NCI-H2107 (cell line): ENCODE measurements at regions not wholly inside any gene's neighbourhood (a gene's known extent, or its start where the extent isn't known, plus 50 kb on each side); places are given as distances from the start of the nearest gene placed in this dataset.

ENCODE experiments used
- DNase-seq: peaks from one replicate; lab custom pipeline; 2025; lab: John Stamatoyannopoulos, UW

DNA sequence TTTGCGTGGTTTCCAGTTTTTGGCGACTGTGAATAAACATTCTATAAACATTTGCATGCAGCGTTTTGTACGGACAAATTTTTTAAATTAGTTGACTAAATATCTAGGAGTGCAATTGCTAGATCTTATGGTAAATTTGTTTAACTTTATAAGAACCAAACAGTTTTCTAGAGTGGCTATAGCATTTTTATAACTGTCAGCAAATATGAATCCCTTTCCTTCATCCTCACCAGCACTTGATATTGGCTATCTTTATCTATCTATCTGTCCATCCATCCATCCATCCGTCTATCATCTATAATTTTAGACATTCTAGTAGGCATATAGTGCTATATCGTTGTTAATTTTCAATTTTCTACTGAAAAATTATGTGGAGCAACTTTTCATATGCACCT is 158.4 kb upstream of the CHRNA7 start:
- DNase-seq: no peak

DNA sequence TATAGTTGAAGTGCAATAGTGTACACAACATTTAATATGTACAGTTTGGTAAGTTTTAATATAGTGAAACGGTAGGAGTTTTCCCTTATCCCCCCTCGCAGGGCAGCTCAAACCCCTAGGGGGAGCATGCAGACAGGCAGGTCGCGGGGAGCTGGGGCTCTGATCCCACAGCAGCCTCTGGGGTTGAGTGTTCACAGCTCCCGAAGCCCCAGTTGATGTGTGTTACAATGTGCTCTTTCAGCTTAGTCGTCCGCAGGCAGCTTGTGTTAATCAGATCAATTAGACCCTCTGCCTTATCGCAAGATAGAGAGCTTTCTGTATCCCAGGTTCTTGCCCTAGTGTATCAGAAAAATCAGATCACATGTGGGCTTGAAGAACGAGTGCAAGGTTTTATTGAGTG is 143.1 kb upstream of the CHRNA7 start:
- DNase-seq: no peak

- no peak for DNase-seq
These were observed 137.8 kb upstream of the CHRNA7 start for GRCh38 chr15:31892513-31892912.

- no peak for DNase-seq
These were observed 136.5 kb upstream of the CHRNA7 start for GRCh38 chr15:31893780-31894179.

DNA sequence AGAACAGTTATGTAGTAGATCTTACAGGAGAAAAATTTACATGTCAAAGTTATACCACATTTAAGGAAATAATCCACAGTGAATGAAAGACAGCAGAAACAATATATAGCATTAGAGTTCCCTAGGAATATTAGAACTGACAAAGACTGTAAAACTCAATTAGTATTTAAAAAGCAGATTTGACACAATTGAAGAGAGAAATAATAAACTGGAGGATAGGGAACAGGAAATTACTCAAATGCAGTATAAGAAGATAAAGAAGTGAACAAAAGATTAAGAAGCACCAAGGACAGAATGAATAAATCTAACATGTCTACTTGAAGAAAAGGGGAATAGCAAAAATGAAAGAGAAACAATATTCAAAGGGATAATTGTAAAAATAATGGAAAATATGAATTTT is 132.6 kb upstream of the CHRNA7 start:
- DNase-seq: no peak

DNA sequence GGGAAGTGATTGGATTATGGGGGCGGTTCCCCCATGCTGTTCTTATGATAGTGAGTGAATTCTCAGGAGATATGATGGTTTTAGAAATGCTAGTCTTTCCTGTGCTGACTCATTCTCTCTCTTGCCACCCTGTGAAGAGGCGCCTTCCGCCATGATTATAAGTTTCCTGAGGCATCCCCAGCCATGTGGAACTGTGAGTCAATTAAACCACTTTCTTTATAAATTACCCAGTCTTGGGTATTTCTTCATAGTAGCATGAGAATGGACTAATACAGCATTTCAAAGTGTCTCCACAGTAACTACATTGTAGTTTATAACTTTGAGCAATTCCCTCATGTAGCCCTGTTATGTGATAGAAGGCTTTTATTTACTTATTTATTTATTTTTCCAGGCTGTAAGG is 128.8 kb upstream of the CHRNA7 start:
- DNase-seq: no peak

DNA sequence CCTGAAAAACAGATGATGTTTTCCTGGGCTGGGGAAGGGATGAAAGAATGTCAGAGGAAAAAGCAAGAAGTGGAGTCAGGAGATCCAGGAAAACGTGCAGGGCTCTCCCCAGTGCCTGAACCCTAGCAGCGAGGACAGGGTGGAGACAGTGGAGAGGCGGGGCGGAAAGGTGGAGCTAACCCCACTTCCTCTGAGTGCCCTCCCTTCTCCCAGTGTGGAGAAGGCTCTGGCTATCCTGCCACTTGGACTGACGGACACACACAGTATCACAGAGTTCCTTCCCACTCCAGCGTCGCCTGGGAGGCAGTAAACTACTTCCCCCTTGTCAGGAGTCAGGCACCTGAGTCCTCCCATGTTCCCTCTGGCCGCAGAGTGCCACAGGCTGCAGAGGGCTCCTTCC is 125.3 kb upstream of the CHRNA7 start:
- DNase-seq: no peak

DNA sequence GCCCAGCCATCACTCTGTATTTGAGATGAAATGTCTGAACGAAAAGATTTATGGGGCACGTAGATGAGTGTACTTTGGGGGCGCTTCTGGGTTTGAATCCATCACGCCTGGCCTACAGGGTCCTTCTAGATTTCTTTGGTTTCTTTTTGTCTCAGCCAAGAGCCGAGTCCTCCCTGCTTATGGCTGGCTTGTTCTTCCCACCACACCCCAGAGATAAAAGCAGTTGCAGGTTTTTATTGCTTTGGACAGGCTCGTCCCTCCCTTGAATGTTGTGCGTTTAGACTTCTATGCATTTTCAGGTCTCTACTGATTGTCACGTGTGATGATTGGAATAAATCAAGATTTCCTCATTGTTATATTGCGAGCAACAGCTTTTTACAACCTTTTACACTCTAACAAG is 104.8 kb upstream of the CHRNA7 start:
- DNase-seq: no peak

GRCh38 chr15:31930967-31931366 is 99.3 kb upstream of the CHRNA7 start:
- DNase-seq: no peak

DNA sequence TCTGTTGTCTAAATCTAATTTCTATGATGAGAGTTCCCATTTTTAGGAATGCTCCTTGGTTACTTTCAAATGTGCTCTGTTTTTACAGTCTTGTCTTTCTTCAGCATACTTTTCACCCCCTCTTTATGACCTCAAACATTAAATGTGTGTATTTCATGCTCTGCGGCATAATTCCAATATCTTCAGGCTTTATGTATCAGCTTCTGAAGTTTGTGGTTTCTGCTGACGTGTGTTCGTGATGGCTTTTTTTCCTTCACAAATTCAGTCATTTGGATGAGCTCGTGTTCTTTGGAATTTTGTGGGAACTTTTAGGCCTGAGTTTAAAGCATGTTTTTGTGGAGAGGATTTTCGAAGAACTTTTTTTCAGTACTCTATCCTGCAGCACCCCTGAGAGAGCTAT is 97.7 kb upstream of the CHRNA7 start:
- no peak for DNase-seq

DNA sequence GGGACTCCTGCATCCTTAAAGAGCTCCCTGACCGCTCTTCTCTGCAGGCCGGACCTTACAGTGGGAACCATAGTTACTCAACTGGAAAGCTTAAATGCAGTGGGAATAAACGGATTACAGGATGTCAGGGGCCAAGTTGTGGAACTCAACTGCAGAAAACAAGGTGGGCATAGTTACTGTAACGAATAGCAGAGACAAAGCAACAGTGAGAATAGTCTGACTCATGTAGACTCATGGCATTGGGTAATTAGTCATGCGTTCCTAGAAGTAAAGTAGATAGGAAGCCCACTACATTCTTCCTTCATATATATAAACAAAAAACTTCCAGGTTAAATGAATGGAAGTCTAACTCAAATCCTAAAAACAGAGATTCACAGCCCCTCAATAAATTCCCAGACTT is 95.5 kb upstream of the CHRNA7 start:
- DNase-seq: no peak

GRCh38 chr15:31953478-31953877 is 76.8 kb upstream of the CHRNA7 start:
- DNase-seq: no peak

DNA sequence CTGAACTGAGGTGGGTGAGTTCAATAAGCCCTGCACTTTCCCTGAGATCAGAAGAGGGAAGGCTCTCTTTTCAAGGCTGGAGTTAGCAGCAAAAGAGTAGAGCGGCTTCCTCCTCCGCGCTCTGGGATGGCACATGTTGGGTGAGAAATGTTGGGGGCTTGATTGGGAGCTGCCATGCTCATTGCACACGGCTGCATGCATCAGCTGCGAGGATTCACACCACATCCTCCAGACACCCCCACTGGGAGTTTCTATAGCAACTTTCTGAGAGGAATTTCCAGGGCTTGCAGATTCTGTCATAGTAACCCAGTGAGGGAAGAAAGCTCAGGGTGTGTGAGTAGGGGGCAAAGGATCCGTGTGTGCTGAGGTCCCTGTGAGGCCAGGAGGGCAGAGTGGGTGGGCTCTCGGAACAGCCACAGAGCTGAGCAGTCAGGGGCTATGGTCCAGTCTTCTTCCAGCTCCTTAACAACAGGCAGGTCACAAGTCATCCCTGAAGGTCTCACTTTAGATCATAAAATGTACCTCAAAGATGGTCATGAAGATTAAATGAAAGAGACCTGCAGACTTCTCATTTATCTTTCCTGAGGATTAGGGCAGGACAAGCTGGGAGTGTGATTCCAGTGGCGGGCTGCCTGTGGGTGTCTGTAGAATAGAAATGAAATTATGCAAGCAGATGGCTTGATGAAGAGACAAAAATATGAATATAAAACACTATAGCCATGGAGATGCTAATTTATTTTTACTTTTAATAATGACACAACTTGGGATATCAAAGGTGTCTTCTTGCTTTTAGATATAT is 75.7 kb upstream of the CHRNA7 start:
- DNase-seq: no peak

GRCh38 chr15:31955734-31956133 is 74.6 kb upstream of the CHRNA7 start:
- no peak for DNase-seq

DNA sequence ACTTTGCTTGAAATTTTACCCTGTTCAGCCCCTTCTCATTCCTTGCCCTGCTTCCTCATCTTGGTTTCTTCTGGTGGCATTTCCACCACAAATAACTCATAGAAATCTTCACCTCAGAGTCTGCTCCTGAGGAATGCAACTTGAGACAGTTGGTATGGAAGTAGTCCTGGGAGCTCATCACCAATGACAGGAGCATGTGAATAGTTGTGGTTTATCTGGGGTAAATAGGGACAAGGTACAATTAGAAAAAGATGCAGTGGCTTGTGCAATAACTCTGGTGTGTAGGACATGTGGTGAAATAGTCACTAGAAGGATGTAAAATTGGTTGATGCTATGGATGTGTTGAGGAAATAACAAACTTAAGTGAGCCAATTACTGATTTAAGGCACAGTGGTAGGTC is 72.7 kb upstream of the CHRNA7 start:
- no peak for DNase-seq

GRCh38 chr15:31964586-31965307 is 65.6 kb upstream of the CHRNA7 start:
- no peak for DNase-seq

GRCh38 chr15:31970007-31970406 is 60.3 kb upstream of the CHRNA7 start:
- no peak for DNase-seq

GRCh38 chr15:31973197-31973596 is 57.1 kb upstream of the CHRNA7 start:
- no peak for DNase-seq

DNA sequence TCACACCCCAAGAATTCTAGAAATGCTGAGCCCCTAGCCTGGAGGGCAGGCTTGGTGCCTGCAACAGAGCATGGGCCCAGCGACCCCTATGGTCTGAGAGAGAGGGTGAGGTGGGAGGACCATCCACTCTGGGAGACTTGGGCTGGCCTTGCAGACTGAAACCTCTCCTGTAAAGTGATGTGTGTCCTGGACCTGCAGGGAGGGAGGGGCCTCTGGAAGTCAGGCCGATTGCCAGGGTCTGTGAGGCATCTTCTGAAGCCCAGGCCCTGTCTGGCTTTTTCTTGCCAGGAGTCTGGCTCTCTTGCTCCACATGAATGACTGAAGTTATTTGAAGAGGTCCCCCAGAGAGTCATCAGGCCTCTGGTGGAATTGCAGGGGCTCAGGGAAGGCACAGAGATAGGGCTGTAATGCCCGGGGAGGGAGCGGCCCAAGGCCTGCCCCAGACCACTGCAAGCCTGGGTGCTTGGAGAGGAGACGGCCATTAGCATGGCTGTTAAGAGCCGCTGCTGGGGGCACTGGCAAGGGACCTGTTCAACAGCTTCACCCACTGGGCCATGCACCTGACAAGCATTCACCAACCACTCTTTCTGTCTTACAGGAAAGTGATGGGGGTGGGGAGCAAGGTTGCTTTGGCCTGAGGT is 56.0 kb upstream of the CHRNA7 start:
- DNase-seq: no peak

DNA sequence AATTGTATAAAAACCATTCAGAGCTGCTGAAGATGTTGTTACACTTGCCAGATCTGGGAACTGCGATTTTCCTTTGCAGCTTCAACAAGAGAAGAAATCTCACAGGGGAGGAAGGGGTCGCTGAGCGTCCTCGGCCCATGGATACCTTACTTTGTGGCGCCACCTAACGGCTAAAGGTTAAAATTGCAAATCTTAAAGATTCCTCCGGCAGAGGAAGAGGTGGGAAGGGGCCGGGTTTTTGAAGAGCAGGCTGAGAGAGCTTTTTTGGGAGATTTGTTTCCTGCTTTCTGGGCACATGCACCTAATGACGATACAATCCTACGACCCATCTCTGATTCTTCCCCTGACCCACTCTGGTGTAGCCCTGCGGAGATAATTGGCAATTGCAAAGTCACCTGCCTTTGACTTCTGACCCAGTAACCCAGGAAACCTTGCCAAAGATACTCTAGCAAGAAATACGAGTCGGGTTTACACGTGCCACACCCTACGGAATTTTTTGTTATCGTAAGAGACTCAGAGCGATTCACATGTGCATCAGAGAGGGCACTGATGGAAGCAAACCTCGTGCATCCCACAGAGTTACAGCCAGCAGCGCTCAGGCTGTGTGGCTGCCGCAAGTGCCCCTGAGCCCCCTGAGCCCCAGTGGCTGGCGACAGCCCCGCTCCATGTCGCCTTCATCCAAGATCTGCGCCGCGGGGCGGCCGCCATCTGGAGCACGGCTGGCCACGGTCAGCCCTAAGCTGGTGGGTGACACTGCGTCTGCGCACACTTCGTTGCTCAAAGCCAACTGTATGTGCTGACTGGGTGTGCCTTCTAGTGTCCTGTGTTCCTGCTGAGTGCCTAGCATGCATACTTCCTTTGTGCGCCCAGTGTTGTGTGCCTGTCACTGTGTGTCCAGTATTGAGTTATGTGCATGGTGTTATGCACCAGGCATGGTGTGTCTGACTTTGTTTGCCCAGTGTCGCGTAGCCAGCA is 55.2 kb upstream of the CHRNA7 start:
- DNase-seq: no peak

- no peak for DNase-seq
These were observed 54.5 kb upstream of the CHRNA7 start for GRCh38 chr15:31975830-31976229.

GRCh38 chr15:31977138-31977537 is 53.2 kb upstream of the CHRNA7 start:
- DNase-seq: no peak
